Endothelial cell of umbilical vein (primary cell): ENCODE measurements at regions not wholly inside any gene's neighbourhood (a gene's known extent, or its start where the extent isn't known, plus 50 kb on each side); places are given as distances from the start of the nearest gene placed in this dataset.

ENCODE experiments used
- BruUV-seq: library from RNA; stranded (reverse); fragments of 400-500 nt; replicated peaks from 2 replicates; lab custom pipeline; 2021; lab: Mats Ljungman, UMichigan
- CTCF ChIA-PET: fragments of 300-600, 350-600 bp; sonication (Branson Sonifier 250); formaldehyde crosslinking; loops from one replicate; lab custom pipeline; 2021; ENCODE audit warnings: antibody characterized with exemption, inconsistent platforms; lab: Charles Lee
- POLR2A ChIA-PET: fragments of 300-600, 350-600 bp; sonication (Branson Sonifier 250); formaldehyde crosslinking; loops from one replicate; lab custom pipeline; 2021; ENCODE audit warnings: antibody characterized with exemption, inconsistent platforms; lab: Charles Lee
- DNase-seq: peaks from one replicate; pipeline ENCODE4 v3.0.0-alpha.2; 2011; ENCODE audit warnings: low read depth, low spot score
- FAIRE-seq: peaks from 2 replicates; lab custom pipeline; 2011; peaks lifted over from hg19 to GRCh38; lab: Jason Lieb, UNC
- H2AFZ ChIP-seq: 2 replicates; pipeline ENCODE4 v1.6.0; 2012; ENCODE audit warnings: low read depth, low read length, control low read depth, inconsistent platforms
- H3K27ac ChIP-seq: 2 replicates; pipeline ENCODE4 v1.5.1; 2011; ENCODE audit warnings: low read depth, mild to moderate bottlenecking, control low read depth, low read length, moderate library complexity; ENCODE audit not compliant: insufficient read depth
- H3K27me3 ChIP-seq, 2 experiments: 2 replicates each; pipeline versions ENCODE4 v1.6.0 to v1.6.1; 2011; ENCODE audit warnings: low read length in 2 of 2, mixed read lengths in 1 of 2; ENCODE audit not compliant: control insufficient read depth in 2 of 2, insufficient read depth in 2 of 2
- H3K36me3 ChIP-seq, 2 experiments: 2 replicates in 1 of 2; 3 replicates in 1 of 2; pipeline ENCODE4 v1.5.1; 2011; ENCODE audit warnings: low read length in 2 of 2, mild to moderate bottlenecking in 1 of 2, moderate library complexity in 1 of 2; ENCODE audit not compliant: control insufficient read depth in 2 of 2, insufficient read depth in 2 of 2; ENCODE audit errors: extremely low read depth in 1 of 2
- H3K4me1 ChIP-seq: 3 replicates; pipeline ENCODE4 v1.5.1; 2011; ENCODE audit warnings: mild to moderate bottlenecking, low read length; ENCODE audit not compliant: control insufficient read depth, insufficient read depth; ENCODE audit errors: extremely low read depth
- H3K4me2 ChIP-seq: 2 replicates; pipeline ENCODE4 v1.6.1; 2011; ENCODE audit warnings: low read length, control low read depth, mixed read lengths; ENCODE audit not compliant: insufficient read depth
- H3K4me3 ChIP-seq, 3 experiments: fragments of 200-600 bp in 1 of 3; sonication (generic), shearing (Covaris generic) in 1 of 3; replicated peaks in 1 of 3; 2 replicates each; pipeline ENCODE4 v1.5.1; 2011 to 2016; ENCODE audit warnings: control low read depth in 3 of 3, low read length in 3 of 3, mild to moderate bottlenecking in 2 of 3, inconsistent platforms in 1 of 3, low read depth in 1 of 3, moderate library complexity in 1 of 3; ENCODE audit not compliant: insufficient read depth in 1 of 3
- H3K79me2 ChIP-seq: 2 replicates; pipeline ENCODE4 v1.6.0; 2012; ENCODE audit warnings: low read length, inconsistent platforms; ENCODE audit not compliant: control insufficient read depth, insufficient read depth
- H3K9ac ChIP-seq: replicated peaks from 2 replicates; pipeline ENCODE3; 2011; ENCODE audit warnings: low read length, control low read depth; ENCODE audit not compliant: insufficient read depth; ENCODE audit errors: extremely low read depth
- H3K9me1 ChIP-seq: replicated peaks from 3 replicates; pipeline ENCODE4 v1.6.0; 2011; ENCODE audit warnings: mild to moderate bottlenecking, low read length; ENCODE audit not compliant: control insufficient read depth, insufficient read depth; ENCODE audit errors: extremely low read depth
- H3K9me3 ChIP-seq: replicated peaks from 2 replicates; pipeline ENCODE4 v1.5.1; 2012; ENCODE audit warnings: low read length, inconsistent platforms; ENCODE audit not compliant: control insufficient read depth, insufficient read depth
- H4K20me1 ChIP-seq: replicated peaks from 2 replicates; pipeline ENCODE3; 2011; ENCODE audit warnings: mild to moderate bottlenecking, low read length; ENCODE audit not compliant: control insufficient read depth, insufficient read depth; ENCODE audit errors: extremely low read depth
- CTCF ChIP-seq, 2 donors: IDR thresholded peaks; 1 replicate in 1 of 2; 2 replicates in 1 of 2; pipeline ENCODE4 v1.5.1; 2011; ENCODE audit warnings: low read length in 2 of 2, mild to moderate bottlenecking in 2 of 2, moderate library complexity in 2 of 2, control low read depth in 1 of 2, inconsistent platforms in 1 of 2, low read depth in 1 of 2; ENCODE audit not compliant: insufficient read depth in 1 of 2; ENCODE audit errors: extremely low read depth in 1 of 2
- EZH2 ChIP-seq: IDR thresholded peaks from 2 replicates; pipeline ENCODE4 v1.6.1; 2012; ENCODE audit warnings: borderline replicate concordance, low read depth, mild to moderate bottlenecking, moderate library complexity, low read length, inconsistent platforms; ENCODE audit not compliant: severe bottlenecking
- FOS ChIP-seq: IDR thresholded peaks from 2 replicates; pipeline ENCODE4 v1.6.1; 2011; ENCODE audit warnings: mild to moderate bottlenecking, low read length, moderate library complexity, borderline replicate concordance; ENCODE audit not compliant: insufficient read depth
- GATA2 ChIP-seq: IDR thresholded peaks from 2 replicates; pipeline ENCODE4 v1.7.0; 2011; ENCODE audit warnings: low read depth, mild to moderate bottlenecking, moderate library complexity, mixed read lengths, low read length; ENCODE audit not compliant: insufficient read length, insufficient read depth
- JUN ChIP-seq: IDR thresholded peaks from 2 replicates; pipeline ENCODE4 v1.6.1; 2011; ENCODE audit warnings: borderline replicate concordance, low read depth; ENCODE audit not compliant: insufficient read length, insufficient read depth
- MAX ChIP-seq: IDR thresholded peaks from 2 replicates; pipeline ENCODE4 v1.6.1; 2011; ENCODE audit not compliant: insufficient read depth, insufficient read length
- MYC ChIP-seq: IDR thresholded peaks from one replicate; pipeline ENCODE4 v1.6.1; 2011; ENCODE audit warnings: mild to moderate bottlenecking, low read depth, low read length
- POLR2AphosphoS5 ChIP-seq: IDR thresholded peaks from 2 replicates; pipeline ENCODE4 v1.6.1; 2012; ENCODE audit warnings: low read depth, mild to moderate bottlenecking, control low read depth, low read length, moderate library complexity; ENCODE audit not compliant: insufficient read depth
- dilution Hi-C: fragments of 300-500 bp; cut with MboI; formaldehyde crosslinking; loops from one replicate; pipeline ENCODE4 v1.15.0; 2019; ENCODE audit warnings: low sequenced_read_pairs; ENCODE audit not compliant: extremely low pct_ligation_motif_present
- intact Hi-C: fragments of 100-400 bp; cut with micrococcal nuclease; formaldehyde crosslinking; loops from one replicate; pipeline ENCODE4 v1.10.0; 2022

GRCh38 chr4:129526812-129527211 is 430.9 kb downstream of the C4orf33 start:
- no peak for FAIRE-seq

GRCh38 chr4:129531253-129531652 is 435.3 kb downstream of the C4orf33 start:
- no peak overlapping the region for H3K9ac ChIP-seq
- no peak overlapping the region for H3K27ac ChIP-seq
- H3K36me3 ChIP-seq, result no peaks in the 10 kb centered on the region
- DNase-seq (no peak), FAIRE-seq (no peak)
- no peaks in the 10 kb centered on the region for H4K20me1 ChIP-seq
- ChIA-PET CTCF (interaction anchor here (1.2 to 3.7 kb wide), 2 partner anchors 15 to 110 kb away, joined by 3 to 19 read pairs; no protein-coding TSS in a partner anchor), POLR2A (no interaction called here)
- dilution Hi-C loops (no loop called here), intact Hi-C loops (no loop called here)
- no peaks in the 10 kb centered on the region for H3K9me1 ChIP-seq
- no peak overlapping the region for H3K4me3 ChIP-seq
- H3K9me3 ChIP-seq, result no peaks in the 10 kb centered on the region
- H3K4me2 ChIP-seq, result no peak overlapping the region
- no peaks in the 10 kb centered on the region for H3K4me1 ChIP-seq
- H2AFZ ChIP-seq, result no peak overlapping the region
- no peaks in the 10 kb centered on the region for H3K27me3 ChIP-seq
- BruUV-seq, result no TSS peak
- no peaks in the 10 kb centered on the region for H3K79me2 ChIP-seq
- no peak for TF ChIP-seq POLR2AphosphoS5
- no peak for TF ChIP-seq EZH2
- TF ChIP-seq JUN, result no peak
- TF ChIP-seq CTCF (IDR thresholded peaks at IDR 0.05; ENCODE audit: extremely low read depth in 1 of 2, insufficient read depth in 1 of 2, low read depth in 1 of 2, low read length in 2 of 2), result no peak

More at GRCh38 chr4:129526812-129527211, 430.9 kb downstream of the C4orf33 start:
- no peaks in the 10 kb centered on the region for H3K79me2 ChIP-seq
- ChIA-PET CTCF (interaction anchor here (0.6 to 6.3 kb wide), 19 partner anchors 9 to 1545 kb away, joined by 3 to 160 read pairs (median 4); no protein-coding TSS in a partner anchor), POLR2A (no interaction called here)
- dilution Hi-C loops (no loop called here), intact Hi-C loops (loop anchor here (1.0 to 10.0 kb wide), 2 partner anchors 114 to 398 kb away; no protein-coding TSS in a partner anchor)
- no peak overlapping the region for H3K27ac ChIP-seq
- no peaks in the 10 kb centered on the region for H3K9me3 ChIP-seq
- no peak overlapping the region for H2AFZ ChIP-seq
- TF ChIP-seq POLR2AphosphoS5, result no peak
- no peak for TF ChIP-seq JUN
- no peak for TF ChIP-seq GATA2
- no peak for TF ChIP-seq MAX
- no peak for TF ChIP-seq EZH2
- TF ChIP-seq FOS, result no peak
- TF ChIP-seq MYC, result no peak
- H3K4me2 ChIP-seq, result no peak overlapping the region
- DNase-seq, result peak; percentile 57
- H3K36me3 ChIP-seq, result no peaks in the 10 kb centered on the region
- H3K4me3 ChIP-seq, result no peak overlapping the region
- H3K27me3 ChIP-seq, result no peaks in the 10 kb centered on the region
- no TSS peak for BruUV-seq
- H3K9ac ChIP-seq, result no peak overlapping the region
- no peaks in the 10 kb centered on the region for H3K9me1 ChIP-seq
- no peaks in the 10 kb centered on the region for H4K20me1 ChIP-seq
- H3K4me1 ChIP-seq, result no peaks in the 10 kb centered on the region
